ENCODE measurements at regions not wholly inside any gene's neighbourhood (a gene's known extent, or its start where the extent isn't known, plus 50 kb on each side); places are given as distances from the start of the nearest gene placed in this dataset.

DNA sequence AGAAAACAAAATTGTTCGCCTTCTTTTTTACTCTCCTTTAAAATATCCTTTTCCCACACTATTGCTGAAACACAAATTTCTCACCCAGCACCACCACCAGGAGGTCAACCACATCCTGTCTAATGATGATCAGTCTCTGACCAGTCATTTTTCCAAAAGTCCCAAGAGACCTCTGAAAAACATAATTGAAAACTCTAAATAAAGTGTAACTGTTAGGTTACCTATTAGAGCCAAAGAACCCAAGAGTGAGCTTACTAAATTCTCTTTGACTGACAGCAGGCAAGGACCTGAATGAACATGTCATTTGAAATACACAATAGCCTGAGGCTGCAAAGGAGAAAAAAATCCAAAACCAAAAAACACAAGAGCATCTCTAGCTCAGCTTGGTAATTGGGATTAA, 735.4 kb downstream of the CBLN4 start:
- no peak overlapping the region for H2AFZ ChIP-seq (ENCODE audit: insufficient read depth, low read depth, low read length, poor library complexity, severe bottlenecking)
- peaks cover 0 to 2% (median 0%) of the 10 kb centered on the region in 3 donors for H3K9me3 ChIP-seq (ENCODE audit: control extremely low read depth in 1 of 3, control insufficient read depth in 2 of 3, insufficient read depth in 1 of 3, low read length in 2 of 3)
- no peaks in the 10 kb centered on the region for H3K4me1 ChIP-seq (ENCODE audit: control insufficient read depth in 2 of 2, insufficient read depth in 2 of 2, low read length in 2 of 2)
- intact Hi-C loops (cut with micrococcal nuclease): no loop called here
- H3K27ac ChIP-seq (ENCODE audit: low read length in 2 of 2): no peak overlapping the region
- H3K9ac ChIP-seq (ENCODE audit: low read length): no peak overlapping the region
- ChIA-PET CTCF (no interaction called here), POLR2A (no interaction called here)
- Mint-ChIP-seq H3K4me3 (no peak overlapping the region), H3K9me3 (ENCODE audit: insufficient read depth) (peaks cover 5% of the 10 kb centered on the region), H3K4me1 (no peaks in the 10 kb centered on the region), H3K27me3 (no peaks in the 10 kb centered on the region), H3K27ac (no peak overlapping the region)
- no peaks in the 10 kb centered on the region for H3K27me3 ChIP-seq (replicated peaks in 1 of 4; ENCODE audit: control extremely low read depth in 1 of 4, control insufficient read depth in 3 of 4, insufficient read depth in 4 of 4, low read length in 3 of 4)
- no peaks in the 10 kb centered on the region for H4K20me1 ChIP-seq (ENCODE audit: control insufficient read depth, insufficient read depth, low read length, poor library complexity, severe bottlenecking)
- TF ChIP-seq EZH2 (IDR thresholded peaks at IDR 0.05; ENCODE audit: borderline replicate concordance, insufficient read depth, low read depth, low read length, poor library complexity, severe bottlenecking) (no peak), CTCF (IDR thresholded peaks at IDR 0.05) (no peak)
- H3K79me2 ChIP-seq (ENCODE audit: control insufficient read depth, insufficient read depth, low read length): no peaks in the 10 kb centered on the region
- whole genome bisulfite sequencing (ENCODE audit: insufficient coverage): 88% methylated on average over 1 of the region's 1 CpG
- H3K4me3 ChIP-seq (ENCODE audit: control extremely low read depth in 1 of 5, extremely low read depth in 1 of 5, insufficient read depth in 1 of 5, low read depth in 2 of 5, low read length in 4 of 5): no peak overlapping the region
- DNase-seq (no peak), ATAC-seq (ENCODE audit: low read depth) (no peak)
- no peak overlapping the region for H3K4me2 ChIP-seq (replicated peaks; ENCODE audit: low read depth, low read length, poor library complexity, severe bottlenecking)
- H3K36me3 ChIP-seq (replicated peaks in 1 of 2; ENCODE audit: control extremely low read depth in 1 of 2, control insufficient read depth in 1 of 2, extremely low read depth in 1 of 2, insufficient read depth in 2 of 2, low read length in 1 of 2): no peaks in the 10 kb centered on the region

- Histone ChIP-seq H2AFZ (ENCODE audit: insufficient read depth, low read depth, low read length, poor library complexity, severe bottlenecking) (no peak overlapping the region), H4K20me1 (ENCODE audit: control insufficient read depth, insufficient read depth, low read length, poor library complexity, severe bottlenecking) (no peaks in the 10 kb centered on the region), H3K9ac (ENCODE audit: low read length) (no peak overlapping the region), H3K27ac (ENCODE audit: low read length in 2 of 2) (no peak overlapping the region), H3K36me3 (replicated peaks in 1 of 2; ENCODE audit: control extremely low read depth in 1 of 2, control insufficient read depth in 1 of 2, extremely low read depth in 1 of 2, insufficient read depth in 2 of 2, low read length in 1 of 2) (no peaks in the 10 kb centered on the region), H3K4me3 (ENCODE audit: control extremely low read depth in 1 of 5, extremely low read depth in 1 of 5, insufficient read depth in 1 of 5, low read depth in 2 of 5, low read length in 4 of 5) (no peak overlapping the region), H3K27me3 (replicated peaks in 1 of 4; ENCODE audit: control extremely low read depth in 1 of 4, control insufficient read depth in 3 of 4, insufficient read depth in 4 of 4, low read length in 3 of 4) (no peaks in the 10 kb centered on the region), H3K4me2 (replicated peaks; ENCODE audit: low read depth, low read length, poor library complexity, severe bottlenecking) (no peak overlapping the region), H3K79me2 (ENCODE audit: control insufficient read depth, insufficient read depth, low read length) (no peaks in the 10 kb centered on the region), H3K4me1 (ENCODE audit: control insufficient read depth in 2 of 2, insufficient read depth in 2 of 2, low read length in 2 of 2) (no peaks in the 10 kb centered on the region), H3K9me3 (ENCODE audit: control extremely low read depth in 1 of 3, control insufficient read depth in 2 of 3, insufficient read depth in 1 of 3, low read length in 2 of 3) (peaks cover 0 to 2% (median 0%) of the 10 kb centered on the region in 3 donors)
- Mint-ChIP-seq H3K4me1 (no peaks in the 10 kb centered on the region), H3K9me3 (ENCODE audit: insufficient read depth) (peaks cover 1% of the 10 kb centered on the region), H3K27ac (no peak overlapping the region), H3K27me3 (no peaks in the 10 kb centered on the region), H3K4me3 (no peak overlapping the region)
- intact Hi-C loops (cut with micrococcal nuclease): no loop called here
- TF ChIP-seq CTCF (IDR thresholded peaks at IDR 0.05): no peak
- TF ChIP-seq EZH2 (IDR thresholded peaks at IDR 0.05; ENCODE audit: borderline replicate concordance, insufficient read depth, low read depth, low read length, poor library complexity, severe bottlenecking): no peak
- POLR2A ChIA-PET: no interaction called here
- DNase-seq: no peak
- CTCF ChIA-PET: no interaction called here
- no peak for ATAC-seq (ENCODE audit: low read depth)
- WGBS (ENCODE audit: insufficient coverage): no CpG with 5 or more reads among the region's 1 CpG
Observed at GRCh38 chr20:55266361-55266760, 739.0 kb downstream of the CBLN4 start.
